ENCODE measurements at regions not wholly inside any gene's neighbourhood (a gene's known extent, or its start where the extent isn't known, plus 50 kb on each side); places are given as distances from the start of the nearest gene placed in this dataset.

- Mint-ChIP-seq H3K9me3 (ENCODE audit: unreplicated experiment) (no peaks in the 10 kb centered on the region), H3K4me3 (ENCODE audit: unreplicated experiment) (no peak overlapping the region), H3K27me3 (ENCODE audit: insufficient read depth, unreplicated experiment) (no peaks in the 10 kb centered on the region), H3K27ac (ENCODE audit: unreplicated experiment) (no peak overlapping the region), H3K36me3 (ENCODE audit: insufficient read depth, unreplicated experiment) (no peaks in the 10 kb centered on the region), H3K4me1 (ENCODE audit: low read depth, unreplicated experiment) (no peaks in the 10 kb centered on the region)
- no TSS peak for BruUV-seq (replicated peaks)
- CTCF ChIA-PET, result no interaction called here
- TF ChIP-seq, protein P1, sequence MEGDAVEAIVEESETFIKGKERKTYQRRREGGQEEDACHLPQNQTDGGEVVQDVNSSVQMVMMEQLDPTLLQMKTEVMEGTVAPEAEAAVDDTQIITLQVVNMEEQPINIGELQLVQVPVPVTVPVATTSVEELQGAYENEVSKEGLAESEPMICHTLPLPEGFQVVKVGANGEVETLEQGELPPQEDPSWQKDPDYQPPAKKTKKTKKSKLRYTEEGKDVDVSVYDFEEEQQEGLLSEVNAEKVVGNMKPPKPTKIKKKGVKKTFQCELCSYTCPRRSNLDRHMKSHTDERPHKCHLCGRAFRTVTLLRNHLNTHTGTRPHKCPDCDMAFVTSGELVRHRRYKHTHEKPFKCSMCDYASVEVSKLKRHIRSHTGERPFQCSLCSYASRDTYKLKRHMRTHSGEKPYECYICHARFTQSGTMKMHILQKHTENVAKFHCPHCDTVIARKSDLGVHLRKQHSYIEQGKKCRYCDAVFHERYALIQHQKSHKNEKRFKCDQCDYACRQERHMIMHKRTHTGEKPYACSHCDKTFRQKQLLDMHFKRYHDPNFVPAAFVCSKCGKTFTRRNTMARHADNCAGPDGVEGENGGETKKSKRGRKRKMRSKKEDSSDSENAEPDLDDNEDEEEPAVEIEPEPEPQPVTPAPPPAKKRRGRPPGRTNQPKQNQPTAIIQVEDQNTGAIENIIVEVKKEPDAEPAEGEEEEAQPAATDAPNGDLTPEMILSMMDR (IDR thresholded peaks at IDR 0.05; ENCODE audit: insufficient read depth in 1 of 2, low read depth in 1 of 2, low read length in 1 of 2, severe bottlenecking in 1 of 2, unreplicated experiment in 1 of 2), result no peak
- Histone ChIP-seq H3K27me3 (replicated peaks; ENCODE audit: control insufficient read depth, insufficient read depth, low read length) (no peaks in the 10 kb centered on the region), H3K4me3 (ENCODE audit: low read depth, low read length) (no peak overlapping the region), H3K9me3 (no peaks in the 10 kb centered on the region), H3K4me1 (no peaks in the 10 kb centered on the region), H3K36me3 (ENCODE audit: control insufficient read depth, insufficient read depth, low read length) (no peaks in the 10 kb centered on the region)
- intact Hi-C loops (cut with micrococcal nuclease; ENCODE audit: unreplicated experiment), result no loop called here
- POLR2A ChIA-PET, result no interaction called here
- no peak for DNase-seq
Observed at GRCh38 chr1:193372553-193372952, 186.1 kb upstream of the B3GALT2 start.

GRCh38 chr1:193368302-193368701 lies 181.9 kb upstream of the B3GALT2 start:
- Mint-ChIP-seq H3K4me3 (ENCODE audit: unreplicated experiment) (no peak overlapping the region), H3K27me3 (ENCODE audit: insufficient read depth, unreplicated experiment) (no peaks in the 10 kb centered on the region), H3K27ac (ENCODE audit: unreplicated experiment) (no peak overlapping the region), H3K9me3 (ENCODE audit: unreplicated experiment) (no peaks in the 10 kb centered on the region), H3K4me1 (ENCODE audit: low read depth, unreplicated experiment) (no peaks in the 10 kb centered on the region), H3K36me3 (ENCODE audit: insufficient read depth, unreplicated experiment) (no peaks in the 10 kb centered on the region)
- Histone ChIP-seq H3K4me1 (no peaks in the 10 kb centered on the region), H3K36me3 (ENCODE audit: control insufficient read depth, insufficient read depth, low read length) (no peaks in the 10 kb centered on the region), H3K9me3 (no peaks in the 10 kb centered on the region), H3K27me3 (replicated peaks; ENCODE audit: control insufficient read depth, insufficient read depth, low read length) (no peaks in the 10 kb centered on the region), H3K4me3 (ENCODE audit: low read depth, low read length) (no peak overlapping the region)
- BruUV-seq (replicated peaks), result no TSS peak
- intact Hi-C loops (cut with micrococcal nuclease; ENCODE audit: unreplicated experiment), result no loop called here
- CTCF ChIA-PET, result no interaction called here
- DNase-seq, result no peak
- POLR2A ChIA-PET, result no interaction called here
- TF ChIP-seq, protein P1 (IDR thresholded peaks at IDR 0.05; ENCODE audit: insufficient read depth in 1 of 2, low read depth in 1 of 2, low read length in 1 of 2, severe bottlenecking in 1 of 2, unreplicated experiment in 1 of 2), result no peak

DNA sequence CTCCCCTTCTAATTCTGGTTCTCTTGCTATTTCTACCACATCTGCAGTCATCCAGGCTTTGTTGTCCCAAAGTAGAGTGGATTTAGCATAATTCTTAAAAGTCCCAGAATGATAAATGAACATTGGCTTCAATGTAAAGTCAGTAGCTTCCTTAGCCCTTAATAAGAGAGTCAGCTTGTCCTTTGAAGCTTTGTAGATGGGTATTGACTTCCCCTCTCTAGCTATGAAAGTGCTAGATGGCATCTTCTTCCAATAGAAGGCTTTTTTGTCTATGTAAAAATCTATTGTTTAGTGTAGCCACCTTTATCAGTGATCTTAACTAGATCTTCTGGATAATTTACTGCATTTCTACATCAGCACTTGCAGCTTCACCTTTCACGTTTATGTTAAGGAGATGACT lies 181.4 kb upstream of the B3GALT2 start:
- Mint-ChIP-seq H3K27me3 (ENCODE audit: insufficient read depth, unreplicated experiment) (no peaks in the 10 kb centered on the region), H3K9me3 (ENCODE audit: unreplicated experiment) (no peaks in the 10 kb centered on the region), H3K4me1 (ENCODE audit: low read depth, unreplicated experiment) (no peaks in the 10 kb centered on the region), H3K36me3 (ENCODE audit: insufficient read depth, unreplicated experiment) (no peaks in the 10 kb centered on the region), H3K4me3 (ENCODE audit: unreplicated experiment) (no peak overlapping the region), H3K27ac (ENCODE audit: unreplicated experiment) (no peak overlapping the region)
- Histone ChIP-seq H3K4me3 (ENCODE audit: low read depth, low read length) (no peak overlapping the region), H3K27me3 (replicated peaks; ENCODE audit: control insufficient read depth, insufficient read depth, low read length) (no peaks in the 10 kb centered on the region), H3K4me1 (no peaks in the 10 kb centered on the region), H3K9me3 (no peaks in the 10 kb centered on the region), H3K36me3 (ENCODE audit: control insufficient read depth, insufficient read depth, low read length) (no peaks in the 10 kb centered on the region)
- no peak for DNase-seq
- intact Hi-C loops (cut with micrococcal nuclease; ENCODE audit: unreplicated experiment), result no loop called here
- CTCF ChIA-PET, result no interaction called here
- BruUV-seq (replicated peaks), result no TSS peak
- TF ChIP-seq, protein P1 (IDR thresholded peaks at IDR 0.05; ENCODE audit: insufficient read depth in 1 of 2, low read depth in 1 of 2, low read length in 1 of 2, severe bottlenecking in 1 of 2, unreplicated experiment in 1 of 2), result no peak
- POLR2A ChIA-PET, result no interaction called here
